CD4-positive, alpha-beta T cell treated with Interleukin-17A for 4 hours (primary cell): ENCODE measurements at regions not wholly inside any gene's neighbourhood (a gene's known extent, or its start where the extent isn't known, plus 50 kb on each side); places are given as distances from the start of the nearest gene placed in this dataset.

ENCODE experiments used
- DNase-seq: peaks from one replicate; pipeline ENCODE4 v3.0.0-alpha.2; 2020; ENCODE audit warnings: mixed read lengths

DNA sequence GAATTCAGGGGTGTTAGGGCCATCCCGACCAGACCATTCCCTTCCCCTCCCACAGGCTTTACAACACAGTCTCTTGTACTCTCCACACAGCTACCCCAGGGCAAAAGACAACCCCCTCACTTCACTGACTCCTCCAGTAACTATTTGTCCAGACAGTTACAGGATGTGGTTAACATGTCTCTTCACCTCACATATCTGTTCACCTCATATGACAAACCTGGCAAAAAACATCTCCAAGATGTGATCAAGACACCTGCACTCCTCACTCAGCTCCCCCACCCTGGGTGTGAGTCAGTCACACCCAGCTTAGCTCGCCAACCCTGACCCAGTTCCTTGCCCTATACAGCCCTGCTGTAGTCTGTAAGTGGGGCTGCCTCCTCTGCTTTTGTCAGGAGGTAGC is 490.5 kb upstream of the CHRM3 start:
- DNase-seq: no peak

DNA sequence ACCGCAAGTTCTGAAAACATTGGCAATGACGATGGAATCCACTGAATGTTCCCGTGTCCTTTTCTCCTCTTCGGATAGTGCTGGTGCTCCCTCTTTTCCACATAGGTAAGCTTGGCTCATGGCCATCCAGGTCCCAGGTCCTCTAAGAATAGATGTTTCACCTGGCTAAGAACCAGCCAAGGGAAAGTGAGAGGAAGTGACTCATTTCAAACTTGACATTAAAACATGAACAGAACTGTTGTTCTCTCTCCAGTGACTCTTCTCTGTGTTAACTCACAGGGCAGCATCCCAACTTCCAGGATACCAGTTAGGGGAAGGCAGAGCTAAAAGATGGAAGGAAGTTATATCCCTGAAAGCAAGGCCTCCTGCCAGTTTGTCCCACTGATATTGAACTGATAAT is 493.8 kb upstream of the CHRM3 start:
- no peak for DNase-seq

DNA sequence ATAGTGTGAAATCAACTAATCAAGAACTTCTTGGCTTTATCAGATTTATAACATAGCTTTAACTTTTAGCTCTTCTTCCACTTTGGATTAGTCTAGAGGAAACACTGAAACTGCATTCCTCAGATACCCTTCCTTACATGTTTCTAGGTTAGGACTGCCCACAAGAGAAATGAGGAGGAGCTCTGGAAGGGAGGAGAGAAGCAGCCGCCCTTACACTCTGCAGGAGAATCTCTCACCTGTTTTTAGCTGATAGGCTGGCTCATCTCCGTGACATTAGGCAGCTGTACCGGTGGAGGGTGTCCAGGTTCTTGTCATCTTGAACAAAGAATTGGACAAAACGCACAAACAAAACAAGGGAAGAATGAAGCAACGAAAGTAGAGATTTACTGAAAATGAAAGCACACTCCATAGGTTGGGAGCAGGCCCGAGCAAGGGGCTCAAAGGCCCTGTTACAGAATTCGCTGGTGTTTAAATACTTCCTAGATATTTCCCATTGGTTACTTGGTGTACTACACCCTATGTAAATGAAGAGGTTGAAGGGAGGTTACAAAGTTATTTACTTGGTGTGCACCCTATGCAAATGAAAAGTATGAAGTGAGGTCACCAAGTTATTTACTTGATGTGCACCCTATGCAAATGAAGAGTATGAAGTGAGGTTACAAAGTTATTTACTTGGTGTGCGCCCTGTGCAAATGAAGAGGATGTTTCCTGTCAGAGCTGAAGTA is 524.9 kb upstream of the CHRM3 start:
- no peak for DNase-seq

- no peak for DNase-seq
Measured at GRCh38 chr1:238833919-238834318, 552.4 kb upstream of the CHRM3 start.

DNA sequence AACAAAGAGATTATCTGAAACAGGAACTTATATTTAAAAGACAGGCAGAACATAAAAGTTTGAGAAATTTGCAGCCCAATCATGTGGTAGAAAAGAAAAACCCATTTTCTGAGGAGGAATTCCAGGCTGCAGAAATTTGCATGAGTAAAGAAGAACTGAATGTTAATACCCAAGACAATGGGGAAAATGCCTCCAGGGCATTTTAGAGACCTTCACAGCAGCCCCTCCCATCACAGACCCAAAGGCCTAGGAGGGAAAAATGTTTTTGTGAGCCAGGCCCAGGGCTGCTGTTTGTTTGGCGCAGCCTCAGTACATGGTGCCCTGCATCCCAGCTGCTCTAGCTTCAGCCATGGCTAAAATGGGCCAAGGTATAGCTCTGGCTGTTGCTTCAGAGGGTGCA is 554.3 kb upstream of the CHRM3 start:
- no peak for DNase-seq

DNA sequence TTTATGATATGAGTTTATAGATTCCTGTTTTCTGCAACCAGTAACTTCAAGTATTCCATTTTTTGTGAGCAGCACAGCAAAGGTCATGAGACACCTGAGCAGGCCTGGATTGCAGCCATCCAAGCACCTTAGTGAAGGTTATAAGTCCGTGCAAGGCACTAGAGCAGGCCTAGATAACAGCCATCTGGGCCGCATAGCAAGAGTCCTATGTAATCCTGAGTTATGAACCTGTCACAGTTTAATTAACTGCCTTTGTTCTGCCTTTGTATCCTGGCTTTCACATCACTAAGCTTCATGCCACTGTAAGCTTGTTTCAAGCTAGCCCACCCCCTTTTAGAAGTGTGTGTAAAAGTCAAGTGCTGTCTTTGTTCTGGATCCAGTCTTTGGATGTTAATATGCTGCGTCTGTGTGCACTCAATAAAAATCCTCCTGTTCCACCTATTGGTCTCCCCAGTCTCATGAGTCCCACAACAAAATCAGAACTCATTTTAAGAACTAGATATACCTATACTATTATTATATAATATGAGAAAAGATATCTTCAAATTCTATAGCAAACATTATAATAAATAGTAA is 556.2 kb upstream of the CHRM3 start:
- no peak for DNase-seq

- DNase-seq: no peak
Measured at GRCh38 chr1:238826891-238827290, 559.5 kb upstream of the CHRM3 start.

DNA sequence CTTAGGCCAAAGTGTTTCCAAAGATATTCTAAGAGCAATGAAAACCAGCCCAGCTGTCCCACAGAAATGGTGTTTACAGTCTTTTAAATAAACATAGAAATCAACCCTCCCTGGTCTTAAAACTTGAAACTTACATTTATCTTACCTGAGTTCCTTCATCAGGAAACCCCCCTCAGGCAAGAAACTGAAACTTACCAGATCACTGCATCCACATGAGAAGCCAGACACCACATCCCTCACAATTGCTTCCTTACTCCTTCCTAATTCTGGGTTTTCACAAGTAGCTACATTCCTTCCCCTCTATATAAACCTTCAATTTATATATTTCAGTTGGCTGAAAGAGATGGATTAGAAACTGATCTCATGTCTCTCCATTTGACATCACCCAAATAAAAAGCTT is 563.0 kb upstream of the CHRM3 start:
- DNase-seq: no peak

DNA sequence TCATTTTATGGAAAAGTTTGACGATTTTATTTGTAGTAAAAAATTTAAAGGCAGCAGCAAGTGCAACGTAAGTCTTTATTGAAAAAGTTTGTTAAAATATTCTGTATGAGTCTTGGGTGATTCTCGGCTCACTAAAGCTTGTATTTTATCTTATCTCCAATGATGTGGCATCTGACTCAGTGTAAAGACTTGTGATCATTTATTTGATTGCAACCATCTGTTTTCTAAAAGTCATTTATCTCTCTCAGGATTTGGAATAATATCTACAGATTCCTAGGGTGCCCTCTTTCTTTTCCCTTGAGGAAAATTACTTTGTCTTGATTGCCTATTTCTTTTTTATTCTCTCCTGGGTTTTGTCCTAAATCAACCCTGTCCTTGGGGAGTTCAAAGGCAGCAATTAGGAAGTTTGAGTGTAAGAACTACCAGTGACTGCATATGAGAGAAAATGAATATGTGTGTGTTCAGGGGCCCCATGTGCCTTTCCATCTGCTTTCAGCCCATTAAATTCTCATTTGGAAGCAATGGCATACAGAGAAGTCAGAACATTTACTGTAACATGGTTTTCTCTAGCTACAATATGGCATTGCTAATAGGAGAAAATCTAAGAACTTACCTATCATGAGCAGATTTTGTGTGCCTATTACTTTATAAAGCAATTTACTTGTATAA is 575.0 kb upstream of the CHRM3 start:
- DNase-seq: no peak

DNA sequence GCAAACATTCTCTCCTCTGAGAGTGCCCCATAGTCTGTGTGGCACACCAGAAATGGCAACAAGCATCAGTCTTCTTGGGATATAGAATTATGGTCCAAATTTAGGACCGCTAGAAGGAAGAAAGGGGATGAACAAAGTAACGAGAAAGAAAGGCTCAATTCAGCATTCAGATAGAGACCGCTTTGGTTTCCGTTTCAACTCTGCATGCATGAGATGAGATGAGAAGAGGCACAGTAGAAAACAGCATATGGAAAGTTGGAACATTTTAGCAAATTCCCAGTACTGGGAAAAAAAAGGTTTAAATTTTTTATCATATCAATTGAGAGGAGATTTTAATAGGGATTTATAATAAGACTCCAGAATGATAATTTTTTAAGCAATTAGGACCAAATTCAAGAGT is 595.5 kb upstream of the CHRM3 start:
- no peak for DNase-seq

DNA sequence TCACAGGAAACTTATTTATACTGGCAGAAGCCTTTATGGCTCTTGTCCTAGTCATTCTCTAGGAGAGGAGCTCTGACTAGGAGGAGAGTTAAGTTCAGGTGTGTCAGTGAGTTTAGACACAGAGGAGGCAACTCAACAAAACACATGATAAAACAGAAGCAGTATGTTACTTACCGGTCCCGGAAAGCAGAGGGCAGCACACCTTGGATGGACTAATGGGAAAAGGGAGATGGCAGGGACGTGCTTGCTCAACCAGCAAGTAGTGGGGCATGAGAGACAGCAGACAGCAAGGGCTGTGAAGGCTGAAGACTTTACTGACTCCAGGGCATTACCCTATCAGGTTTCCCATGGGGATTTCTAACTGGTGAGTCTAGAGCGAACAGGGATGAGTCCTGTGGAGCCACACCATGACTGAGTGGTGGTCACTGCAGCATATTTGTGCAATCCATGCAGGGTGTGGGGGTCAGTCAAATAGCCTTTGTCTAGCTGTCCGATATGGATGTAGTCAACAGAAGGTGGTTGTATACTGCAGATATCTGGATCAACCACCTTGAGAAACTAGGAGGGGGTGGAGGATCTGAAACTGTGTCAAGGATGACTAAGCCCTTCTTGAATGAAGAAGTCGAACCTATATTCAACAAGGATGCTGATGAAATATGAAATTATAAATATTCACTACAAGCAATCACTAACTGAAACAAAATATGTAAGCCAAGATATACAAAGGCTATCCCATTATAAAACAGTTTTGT is 596.3 kb upstream of the CHRM3 start:
- DNase-seq: no peak

GRCh38 chr1:238787471-238787870 is 598.9 kb upstream of the CHRM3 start:
- DNase-seq: no peak

- no peak for DNase-seq
Measured at GRCh38 chr1:238783633-238784032, 602.7 kb upstream of the CHRM3 start.

DNA sequence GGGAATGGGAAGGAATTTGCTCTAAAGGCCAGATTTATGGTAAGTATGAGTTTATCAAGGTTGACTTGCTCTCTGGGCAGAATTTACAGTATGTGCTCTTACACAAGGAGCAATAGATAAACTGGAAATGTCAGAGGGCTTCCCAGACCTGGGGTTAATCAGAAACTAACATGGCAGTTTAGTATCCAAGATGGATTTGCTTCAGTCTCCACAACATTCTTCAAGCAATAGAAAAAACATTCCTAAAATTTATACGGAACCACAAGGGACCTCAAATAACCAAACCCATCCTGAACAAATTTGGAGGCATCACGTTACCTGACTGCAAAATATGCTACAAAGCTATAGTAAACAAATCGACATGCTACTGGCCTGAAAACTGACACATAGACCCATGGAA is 606.7 kb upstream of the CHRM3 start:
- DNase-seq: no peak

- no peak for DNase-seq
Measured at GRCh38 chr1:238778113-238778512, 608.3 kb upstream of the CHRM3 start.

- DNase-seq: no peak
Measured at GRCh38 chr1:238777551-238777950, 608.8 kb upstream of the CHRM3 start.

- DNase-seq: no peak
Measured at GRCh38 chr1:238776126-238776525, 610.2 kb upstream of the CHRM3 start.

- DNase-seq: no peak
Measured at GRCh38 chr1:238772322-238772721, 614.0 kb upstream of the CHRM3 start.

DNA sequence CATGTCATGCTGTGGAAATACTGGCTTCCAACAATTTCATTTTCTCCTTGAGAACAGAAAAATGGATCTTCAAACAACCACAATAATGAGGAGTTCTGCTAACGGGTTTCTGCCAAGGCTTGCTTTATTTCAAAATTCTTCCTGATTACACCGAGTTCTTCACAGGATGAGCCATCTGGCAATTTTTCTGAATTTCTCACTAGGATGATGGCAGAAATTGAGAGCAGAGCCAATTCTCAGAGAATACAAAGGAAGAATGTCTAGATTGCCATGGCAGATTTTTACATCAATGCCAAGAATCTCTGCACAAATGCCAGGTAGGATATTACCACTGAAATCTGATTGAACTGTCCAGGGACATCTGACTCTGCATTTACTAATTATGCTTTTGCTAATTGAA is 619.0 kb upstream of the CHRM3 start:
- DNase-seq: no peak

DNA sequence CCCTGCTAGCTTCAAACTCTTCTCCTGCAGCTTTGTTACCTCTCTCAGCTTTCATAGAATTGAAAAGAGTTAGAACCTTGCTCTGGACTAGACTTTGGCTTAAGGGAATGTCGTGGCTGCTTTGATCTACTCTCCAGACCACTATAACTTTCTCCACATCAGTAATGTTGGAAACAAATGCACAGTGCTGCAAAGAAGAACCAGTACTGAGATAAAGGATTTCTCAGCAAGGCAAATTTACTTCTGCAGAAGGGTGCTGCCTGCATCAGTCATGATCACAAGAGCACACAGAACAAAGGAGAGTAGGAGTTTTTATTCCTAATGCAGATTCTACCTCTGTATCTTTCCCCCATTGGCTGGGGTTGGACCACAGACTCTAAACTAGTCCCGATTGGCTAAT is 621.6 kb upstream of the CHRM3 start:
- DNase-seq: no peak

- DNase-seq: no peak
Measured at GRCh38 chr1:238753252-238753651, 633.1 kb upstream of the CHRM3 start.

- DNase-seq: no peak
Measured at GRCh38 chr1:238752327-238752726, 634.0 kb upstream of the CHRM3 start.

DNA sequence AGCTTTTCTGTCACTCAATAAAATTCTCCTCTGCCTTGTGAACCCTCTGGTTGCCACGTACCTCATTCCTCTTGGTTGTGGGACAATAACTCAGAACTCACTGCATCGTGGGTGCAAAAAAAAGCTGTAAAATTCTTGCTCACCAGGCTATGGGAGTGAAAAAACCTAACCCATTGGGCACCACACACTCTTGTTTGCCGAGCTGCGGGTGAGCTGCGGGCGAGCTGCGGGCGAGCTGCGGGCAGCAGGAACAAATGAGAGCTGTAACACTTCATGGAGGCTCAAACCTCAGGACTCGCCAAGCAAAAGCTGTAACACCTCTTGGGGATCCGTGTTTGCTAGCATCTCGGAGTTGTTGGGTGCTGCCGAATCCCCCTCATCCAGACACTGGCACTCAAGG is 641.3 kb upstream of the CHRM3 start:
- no peak for DNase-seq

- no peak for DNase-seq
Measured at GRCh38 chr1:238738892-238739291, 647.5 kb upstream of the CHRM3 start.
